ENCODE measurements at regions not wholly inside any gene's neighbourhood (a gene's known extent, or its start where the extent isn't known, plus 50 kb on each side); places are given as distances from the start of the nearest gene placed in this dataset.

DNA sequence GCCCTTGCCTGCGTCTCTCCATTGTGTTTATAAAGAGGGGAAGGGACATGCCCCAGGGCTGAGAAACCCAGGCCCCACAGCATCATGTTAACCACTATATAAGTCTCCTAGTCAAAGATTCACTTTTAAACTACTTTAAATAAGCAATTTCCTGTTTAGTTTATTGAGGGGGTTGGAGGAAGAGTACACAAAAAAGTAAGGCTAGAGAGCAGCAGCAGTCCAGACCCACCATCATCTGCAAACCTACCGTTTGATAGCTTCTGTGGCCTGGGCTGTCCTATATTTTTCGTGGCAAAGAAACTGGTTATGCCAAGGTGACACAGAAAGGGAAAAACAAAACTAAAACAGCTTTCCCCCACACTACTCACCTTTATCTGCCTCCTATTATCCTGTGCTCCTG, 646.1 kb downstream of the IRS1 start:
- DNase-seq: no peak

DNA sequence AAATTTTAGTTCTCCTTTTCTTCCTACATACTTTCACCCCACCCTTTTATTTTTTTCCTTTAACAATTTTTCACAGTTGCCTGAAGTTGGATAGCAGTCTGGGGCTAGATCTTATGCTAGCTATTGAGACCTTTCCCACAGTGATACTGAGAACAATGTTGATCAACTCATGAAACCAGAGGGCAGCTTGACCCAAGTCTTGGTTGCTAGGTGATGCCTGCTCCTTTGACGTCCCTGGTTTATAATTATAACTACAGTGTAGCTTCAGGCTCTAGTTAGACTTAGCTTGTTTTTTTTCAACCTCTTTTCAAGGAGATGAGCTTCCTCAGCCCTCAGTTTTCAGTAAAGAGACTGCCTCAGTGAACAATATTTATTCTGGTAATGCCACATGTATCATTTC, 648.5 kb downstream of the IRS1 start:
- DNase-seq: no peak

DNA sequence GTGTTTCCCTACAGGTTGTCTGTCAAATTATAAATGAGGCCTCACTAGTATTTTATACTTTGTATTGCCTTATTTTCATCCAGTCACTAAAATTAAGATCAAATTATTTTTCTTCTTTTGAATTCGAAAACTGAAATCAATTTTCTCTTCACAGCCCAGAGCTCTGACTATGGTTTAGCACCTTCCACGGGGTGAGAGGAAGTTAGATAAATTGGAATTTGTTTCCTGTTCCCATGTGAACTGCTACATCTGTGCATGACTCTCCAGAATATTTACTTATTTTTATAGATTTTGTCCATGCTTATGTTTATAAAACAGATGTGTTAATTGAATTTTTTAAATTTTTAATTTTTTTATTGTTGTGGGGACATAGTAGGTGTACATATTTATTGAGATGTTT, 656.5 kb downstream of the IRS1 start:
- DNase-seq: no peak

DNA sequence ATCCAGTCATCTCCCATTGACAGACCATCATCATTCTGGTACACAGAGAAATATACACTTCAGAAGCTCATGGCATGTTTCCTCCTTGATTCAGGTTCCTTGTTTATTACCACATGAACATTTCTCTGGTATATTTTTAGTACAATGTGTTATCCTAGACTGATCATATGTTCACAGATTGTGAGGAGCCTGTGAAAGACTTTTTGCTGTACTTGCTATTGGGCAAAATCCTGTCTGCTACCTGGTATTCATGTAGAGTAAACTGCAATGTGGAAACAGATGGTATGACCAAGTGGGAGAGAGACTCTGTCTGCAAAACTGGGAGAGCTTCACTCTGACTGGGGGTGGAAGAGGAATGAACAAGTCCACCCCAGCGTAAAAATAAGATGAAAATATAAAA, 657.2 kb downstream of the IRS1 start:
- no peak for DNase-seq

DNA sequence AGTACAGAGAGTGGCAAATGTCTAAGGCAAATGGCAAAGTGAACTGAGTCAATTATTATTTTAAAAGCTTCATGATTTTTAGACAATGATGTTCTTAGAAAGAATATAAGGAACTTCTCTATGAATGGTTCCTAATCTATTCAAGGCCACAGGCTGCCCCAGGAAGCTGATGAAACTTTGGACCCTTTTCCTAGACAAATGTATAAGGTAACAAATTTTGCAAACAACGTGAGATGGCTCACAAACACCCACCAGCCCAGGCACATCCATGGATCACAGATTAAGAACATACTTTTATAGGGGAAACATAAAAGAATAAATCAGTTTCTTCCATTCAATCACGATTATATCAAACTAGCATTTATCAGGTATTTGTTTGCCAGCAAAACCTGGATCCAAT, 659.0 kb downstream of the IRS1 start:
- no peak for DNase-seq

DNA sequence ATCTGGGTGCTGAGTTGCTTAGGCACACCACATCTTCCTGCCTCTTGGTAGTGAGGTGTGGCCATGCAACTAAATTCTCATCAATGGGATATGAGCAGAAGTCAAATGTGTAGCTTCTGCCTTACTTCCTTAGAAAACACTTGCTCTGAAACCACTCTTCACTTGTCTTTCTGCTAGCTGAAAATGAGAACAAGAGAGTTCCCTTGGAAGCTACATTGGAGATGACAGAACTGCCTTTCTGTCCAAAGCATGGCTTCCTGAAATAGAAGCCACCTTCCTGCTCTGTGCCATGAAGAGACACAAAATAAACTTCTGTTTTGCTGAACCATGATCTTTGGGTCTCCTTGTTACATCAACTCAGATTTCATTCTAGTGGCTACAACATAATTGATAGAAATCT, 659.9 kb downstream of the IRS1 start:
- no peak for DNase-seq

DNA sequence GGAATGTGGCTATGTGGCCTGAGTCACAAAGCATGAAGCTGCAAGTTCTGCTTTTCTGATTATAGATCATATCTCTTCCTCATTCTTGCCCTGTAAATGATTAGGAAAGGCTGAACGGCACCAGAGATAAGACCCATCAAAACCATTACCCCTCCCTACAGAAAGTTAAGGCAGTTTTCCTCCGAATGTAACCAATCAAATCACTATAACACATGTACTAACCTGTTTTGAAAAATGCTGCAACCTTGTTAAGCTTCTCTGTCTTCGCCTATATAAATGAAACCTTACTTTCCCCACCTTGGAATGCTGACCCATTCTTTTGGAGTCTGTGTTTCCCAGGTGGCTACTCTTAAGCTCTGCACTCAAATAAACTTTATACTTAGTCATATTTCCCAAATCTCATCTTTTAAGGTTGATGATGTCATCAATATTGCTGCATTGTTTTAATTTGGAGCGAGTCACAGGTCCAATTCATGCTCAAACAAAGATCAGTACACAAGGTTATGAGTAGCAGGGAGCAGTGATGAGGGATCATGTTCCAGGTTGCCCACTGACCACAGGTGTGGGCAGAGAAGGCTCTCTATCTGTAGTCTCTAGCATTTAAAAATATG, 662.3 kb downstream of the IRS1 start:
- DNase-seq: no peak

DNA sequence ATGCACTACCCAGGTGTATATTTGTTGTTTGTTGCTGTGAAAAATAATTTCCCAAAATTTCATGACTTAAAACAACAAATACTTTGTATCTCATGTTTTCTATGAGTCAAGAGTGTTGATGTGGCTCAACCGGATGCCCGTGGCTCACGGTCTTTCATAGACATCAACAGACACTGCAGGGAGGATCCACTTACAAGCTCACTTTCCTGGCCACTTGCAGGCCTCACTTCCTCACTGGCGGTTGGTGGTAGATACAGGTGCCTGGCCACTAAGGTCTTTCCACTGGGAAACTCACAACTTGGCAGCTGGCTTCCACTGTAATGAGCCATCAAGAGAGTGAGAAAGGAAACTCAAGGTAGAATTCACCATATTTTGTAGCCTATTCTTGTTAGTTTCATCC, 662.9 kb downstream of the IRS1 start:
- no peak for DNase-seq

DNA sequence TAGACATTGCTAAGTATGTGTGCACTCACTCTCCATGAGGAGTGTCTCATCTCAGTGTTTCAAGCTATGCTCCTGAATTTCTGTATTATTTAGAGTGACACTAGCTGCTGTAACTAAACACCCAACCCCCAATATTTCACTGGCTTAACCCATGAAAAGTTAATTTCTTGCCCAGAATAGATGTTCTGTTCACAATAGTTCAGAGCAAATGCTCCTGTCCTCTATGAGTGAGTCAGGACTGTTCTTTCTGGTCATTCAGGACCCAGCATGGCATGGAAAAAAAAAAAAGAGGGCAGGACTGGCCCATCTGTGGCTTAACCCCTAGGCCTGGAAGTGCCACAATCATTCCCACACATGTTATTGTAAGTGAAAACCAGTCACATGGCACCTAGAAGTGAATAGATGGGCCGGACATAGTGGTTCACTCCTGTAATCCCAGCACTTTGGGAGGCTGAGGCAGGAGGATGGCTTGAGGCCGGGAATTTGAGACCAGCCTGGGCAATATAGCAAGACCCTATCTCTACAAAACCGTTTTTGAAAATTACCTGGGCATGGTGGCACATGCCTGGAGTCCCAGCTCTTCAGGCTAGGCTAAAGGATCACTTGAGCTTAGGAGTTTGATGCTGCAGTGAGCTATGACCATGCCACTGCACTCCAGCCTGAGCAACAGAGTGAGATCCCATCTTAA, 663.6 kb downstream of the IRS1 start:
- DNase-seq: no peak

DNA sequence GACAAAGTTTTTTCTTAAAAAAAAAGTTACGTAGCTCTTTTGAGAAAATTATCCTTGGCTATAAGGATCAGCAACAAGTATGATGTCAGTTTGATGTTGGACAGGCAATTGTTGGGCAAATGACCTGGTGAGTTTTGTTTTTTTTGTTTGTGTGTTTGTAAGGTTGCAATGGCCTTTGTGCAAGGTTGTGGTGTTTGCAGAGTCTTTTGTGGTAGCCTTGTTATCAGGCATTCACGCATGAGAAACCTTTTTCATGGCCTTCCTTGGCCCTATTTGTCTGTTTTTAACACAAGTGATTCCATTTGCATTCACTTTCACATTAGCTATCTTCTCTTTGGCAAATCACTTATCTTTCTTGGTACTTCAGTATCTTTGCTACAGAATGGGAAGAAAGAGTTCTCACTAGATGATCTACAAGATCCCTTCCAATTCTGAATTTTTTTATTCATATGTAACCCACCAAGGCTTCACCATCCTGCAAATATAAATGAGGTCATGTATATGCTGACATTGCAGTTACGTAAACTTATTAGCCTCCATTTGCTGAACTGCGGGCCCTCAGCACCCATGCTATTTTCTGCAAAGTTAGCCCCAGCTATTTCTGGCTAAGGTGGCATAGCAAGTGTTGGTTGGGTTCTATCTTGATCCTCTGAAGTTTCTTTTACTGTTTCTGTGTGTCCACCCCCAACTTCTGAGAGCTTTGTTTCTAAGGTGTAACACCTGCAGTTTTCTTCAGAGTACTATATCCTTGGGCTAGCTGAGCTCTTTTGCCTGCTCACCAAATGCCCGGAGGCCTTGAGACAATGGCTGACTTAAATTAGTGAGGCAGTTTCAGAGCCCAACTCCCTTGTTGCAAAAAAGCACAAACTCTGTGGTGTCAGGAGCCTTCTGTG, 667.1 kb downstream of the IRS1 start:
- no peak for DNase-seq

DNA sequence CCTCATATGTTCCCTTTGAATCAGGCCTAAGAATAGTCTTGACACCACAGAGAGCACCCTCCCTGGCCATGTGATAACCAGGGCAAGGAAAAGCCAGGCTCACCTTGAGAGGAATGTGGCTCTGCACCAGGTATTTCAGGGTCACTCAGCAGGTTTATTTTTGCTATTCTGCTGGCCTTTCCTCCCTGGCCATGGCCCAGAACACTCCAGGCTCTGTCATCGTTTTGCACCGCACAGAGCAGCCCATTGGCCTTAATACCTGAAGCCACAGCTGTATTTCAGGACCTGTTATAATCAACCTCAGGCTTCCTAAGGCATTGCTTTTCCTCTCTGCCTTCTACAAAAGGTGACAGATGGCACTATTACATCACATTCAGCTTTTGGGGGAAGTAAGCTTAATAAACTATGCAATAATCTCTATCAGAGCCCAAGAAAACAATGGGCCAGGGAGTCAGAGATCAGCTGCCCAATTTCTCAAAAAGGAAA, 668.3 kb downstream of the IRS1 start:
- no peak for DNase-seq

DNA sequence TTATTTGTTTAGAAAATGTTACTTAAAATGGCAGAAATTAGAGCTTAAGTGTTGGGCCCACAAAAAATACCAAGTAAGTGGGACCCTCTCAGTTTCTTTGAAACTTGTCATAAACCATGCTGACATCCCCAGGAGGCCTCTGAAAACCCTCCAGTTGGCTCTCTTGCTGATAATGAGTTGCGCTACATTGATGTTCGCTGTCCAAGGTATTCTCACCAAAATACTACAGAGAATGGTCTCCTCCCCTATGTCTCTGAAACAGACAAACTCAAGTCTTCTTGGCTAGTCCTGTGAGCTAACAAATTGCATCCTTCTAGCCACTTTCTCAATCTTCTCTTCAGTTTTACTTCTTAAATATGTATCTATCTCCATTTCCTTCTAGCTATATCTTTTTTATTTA, 669.4 kb downstream of the IRS1 start:
- no peak for DNase-seq

DNA sequence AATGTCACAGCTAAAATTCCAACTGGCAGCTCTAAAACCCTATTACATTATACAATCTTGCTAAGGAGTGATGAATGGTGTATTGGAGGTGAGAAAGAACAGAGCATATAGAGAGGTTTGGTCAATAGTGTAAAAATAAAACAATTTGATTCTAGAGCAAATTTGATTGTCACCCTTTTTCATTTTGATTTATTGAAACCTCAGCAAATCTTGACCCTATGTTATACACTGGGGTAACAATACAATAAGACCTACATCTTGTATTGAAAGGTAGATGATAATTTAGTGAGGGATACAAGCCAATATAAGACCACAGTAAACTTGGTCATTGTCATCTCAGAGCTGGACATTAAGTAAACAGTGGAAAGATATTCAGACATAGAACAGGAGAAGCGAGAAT, 671.9 kb downstream of the IRS1 start:
- no peak for DNase-seq

DNA sequence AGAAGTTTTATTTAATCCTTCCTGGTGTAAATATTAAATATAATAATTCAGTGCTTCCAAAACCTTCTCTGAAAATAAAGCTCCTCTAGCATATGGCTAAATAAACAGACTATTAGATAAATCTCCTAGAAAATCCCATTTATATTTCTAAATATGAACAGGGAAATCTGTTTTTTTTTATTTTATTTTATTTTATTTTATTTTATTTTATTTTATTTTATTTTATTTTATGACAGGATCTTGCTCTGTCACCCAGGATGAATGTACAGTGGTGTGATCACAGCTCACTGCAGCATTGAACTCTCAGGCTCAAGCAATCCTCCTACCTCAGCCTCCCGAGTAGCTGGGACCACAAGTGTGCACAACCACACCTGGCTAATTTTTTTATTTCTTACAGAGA, 673.5 kb downstream of the IRS1 start:
- no peak for DNase-seq

DNA sequence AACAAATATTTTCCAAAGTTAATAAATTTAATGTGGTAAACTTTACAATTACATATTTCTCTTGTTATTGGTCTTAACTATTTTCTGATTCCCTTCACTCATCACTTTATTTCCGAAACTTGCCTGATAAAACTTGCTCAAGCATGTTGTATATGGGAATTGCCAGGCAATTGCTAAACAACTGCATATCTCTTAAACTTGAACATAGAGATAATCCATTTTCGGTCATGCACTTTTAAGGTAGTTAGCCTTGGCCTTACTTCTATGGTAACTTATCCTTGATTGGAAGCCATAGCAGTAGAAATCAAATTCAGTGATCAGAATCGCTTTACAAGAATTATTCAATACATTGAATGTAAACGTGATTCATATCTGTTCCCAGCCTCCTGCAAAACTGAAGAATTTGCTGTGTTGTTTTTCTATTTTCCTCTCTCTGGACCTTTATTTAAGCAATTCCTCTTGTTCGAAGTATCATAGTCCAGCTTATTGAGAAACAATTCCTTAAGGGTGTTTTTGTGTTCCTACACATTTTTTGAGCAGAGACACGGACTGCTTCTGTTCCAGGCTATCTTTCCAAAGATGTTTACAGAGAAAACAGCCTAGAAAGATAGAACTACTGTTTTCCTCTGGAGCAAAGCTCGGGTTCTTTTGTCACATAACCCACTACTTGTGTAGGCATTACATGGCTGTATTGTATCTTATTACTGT, 674.3 kb downstream of the IRS1 start:
- no peak for DNase-seq

DNA sequence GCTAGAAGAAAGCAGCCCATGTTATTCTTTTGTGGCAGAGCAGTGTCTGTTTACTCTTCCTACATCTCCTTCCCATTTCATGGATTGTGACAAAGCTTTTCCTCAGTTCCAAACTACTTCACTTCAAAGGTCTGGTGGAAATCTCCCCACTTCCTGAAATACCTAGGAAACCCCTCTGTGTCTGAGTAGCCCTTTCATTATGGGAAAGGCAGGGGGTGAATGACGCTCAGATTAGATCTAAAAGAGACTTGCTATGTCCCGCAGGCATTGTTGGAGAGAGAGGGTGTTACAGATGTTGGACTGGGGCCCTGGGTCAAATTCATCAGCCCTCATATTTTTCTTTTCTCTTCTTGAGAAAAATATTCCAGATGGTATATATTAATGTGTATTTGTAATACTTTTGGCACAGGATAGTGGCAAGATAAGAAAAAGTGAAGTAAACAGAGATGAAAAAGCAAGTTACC, 675.0 kb downstream of the IRS1 start:
- DNase-seq: no peak

DNA sequence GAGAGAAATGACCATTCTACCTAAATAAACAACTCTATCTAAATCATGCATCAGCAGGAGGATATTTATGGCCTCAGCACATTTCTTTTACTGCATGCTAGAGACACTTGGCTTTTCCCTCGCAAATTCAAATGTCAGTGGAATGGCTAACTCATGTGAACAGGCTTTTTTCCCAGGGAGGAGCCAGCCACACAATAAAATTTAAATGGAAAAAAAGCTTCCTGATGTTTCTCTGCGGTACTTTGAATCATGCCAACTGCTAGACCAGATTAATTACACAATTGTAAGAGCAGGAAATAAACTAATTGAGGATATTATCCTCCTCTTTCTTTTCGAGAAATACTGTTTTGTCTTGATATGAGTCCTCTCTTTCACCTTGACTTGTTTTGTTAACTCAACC, 676.3 kb downstream of the IRS1 start:
- no peak for DNase-seq

DNA sequence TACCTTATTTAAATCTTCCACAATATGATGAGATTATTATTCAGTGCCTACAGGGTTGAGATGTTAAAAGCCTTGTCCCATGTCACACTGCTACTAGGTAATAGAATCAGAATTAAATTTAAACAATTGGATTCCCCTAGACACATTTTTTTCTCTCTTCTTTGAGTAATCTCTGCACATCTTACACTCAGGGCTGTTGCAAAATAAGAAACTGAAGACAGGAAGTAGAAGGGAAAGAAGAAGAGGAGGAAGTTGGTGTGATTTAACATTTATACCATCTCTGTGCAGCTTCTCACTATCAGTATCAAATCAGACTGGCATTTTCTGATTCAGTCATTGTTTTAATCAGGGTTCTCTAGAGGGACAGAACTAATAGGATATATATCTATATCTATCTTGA, 677.6 kb downstream of the IRS1 start:
- no peak for DNase-seq

DNA sequence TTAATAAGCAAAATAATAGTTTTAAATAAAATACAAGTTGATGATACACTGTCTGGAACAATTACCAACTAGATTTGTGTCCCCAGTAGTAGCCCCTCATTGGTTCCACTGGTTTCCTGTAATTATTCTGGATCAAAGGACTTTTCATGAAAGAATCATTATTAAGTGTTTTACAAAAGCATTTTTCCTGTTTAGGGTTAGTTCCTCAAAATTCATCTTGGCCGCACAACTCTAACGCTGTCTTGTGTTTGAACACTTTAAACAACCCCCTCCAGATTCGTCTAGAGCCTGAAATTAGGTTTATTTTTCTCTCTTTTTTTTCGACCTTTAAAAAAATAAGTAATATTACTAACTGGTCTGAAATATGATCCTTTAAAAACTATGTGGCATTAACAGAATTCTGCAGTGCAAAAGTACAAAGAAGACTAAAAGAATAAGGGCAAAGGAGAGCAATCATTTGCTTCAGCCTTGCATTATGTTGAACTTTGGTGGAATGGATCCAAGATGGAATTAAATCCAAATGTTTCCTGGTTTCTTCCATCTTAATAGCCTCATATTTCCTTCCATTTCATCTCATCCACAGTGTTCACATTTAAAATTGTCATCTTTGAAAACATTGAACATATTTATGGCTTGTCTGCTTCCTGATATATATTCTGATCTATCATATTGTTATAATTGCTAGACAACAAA, 678.4 kb downstream of the IRS1 start:
- no peak for DNase-seq

DNA sequence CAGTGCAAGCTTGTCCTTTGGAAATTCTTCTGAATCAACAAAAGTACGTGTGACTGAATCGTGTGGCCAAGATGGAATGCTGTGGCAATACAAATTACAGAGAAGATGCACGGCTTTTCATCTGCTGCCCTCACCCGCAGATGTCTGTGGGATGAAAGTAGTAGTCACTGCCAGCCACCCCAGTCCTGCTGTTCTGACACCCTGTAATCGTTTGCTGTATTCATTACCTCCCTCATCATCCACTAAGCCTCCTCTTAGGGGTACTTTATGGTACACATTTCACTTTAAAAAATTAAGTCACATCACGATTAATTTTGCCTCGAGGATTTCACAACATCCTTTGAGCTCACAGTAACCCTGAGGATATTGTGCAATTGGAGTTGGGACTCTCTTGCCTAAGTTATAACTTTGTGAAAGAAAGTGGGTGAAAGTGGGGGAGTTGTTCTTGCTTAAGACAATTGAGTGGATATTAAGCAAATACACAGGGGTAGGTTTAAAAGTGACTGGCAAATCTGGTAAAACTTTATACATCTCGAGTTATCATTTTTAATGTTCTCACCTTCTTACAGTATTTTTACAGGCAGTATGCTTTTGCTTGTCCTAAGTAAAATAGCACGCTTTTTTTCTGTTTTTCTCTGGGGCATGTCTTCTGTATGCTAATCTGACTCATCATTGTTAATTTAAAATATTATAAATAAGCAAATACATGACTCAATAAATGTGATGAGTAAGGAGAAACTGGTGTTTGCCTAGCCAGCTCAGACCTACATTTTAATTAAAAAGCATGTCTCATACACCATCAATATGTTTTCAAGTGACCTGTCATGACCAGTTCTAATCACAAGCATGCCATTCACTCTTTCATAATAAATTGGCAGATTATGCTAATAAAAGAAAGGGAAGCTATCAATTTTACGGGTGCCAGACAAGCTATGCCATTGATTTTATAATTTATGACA, 680.9 kb downstream of the IRS1 start:
- DNase-seq: no peak

DNA sequence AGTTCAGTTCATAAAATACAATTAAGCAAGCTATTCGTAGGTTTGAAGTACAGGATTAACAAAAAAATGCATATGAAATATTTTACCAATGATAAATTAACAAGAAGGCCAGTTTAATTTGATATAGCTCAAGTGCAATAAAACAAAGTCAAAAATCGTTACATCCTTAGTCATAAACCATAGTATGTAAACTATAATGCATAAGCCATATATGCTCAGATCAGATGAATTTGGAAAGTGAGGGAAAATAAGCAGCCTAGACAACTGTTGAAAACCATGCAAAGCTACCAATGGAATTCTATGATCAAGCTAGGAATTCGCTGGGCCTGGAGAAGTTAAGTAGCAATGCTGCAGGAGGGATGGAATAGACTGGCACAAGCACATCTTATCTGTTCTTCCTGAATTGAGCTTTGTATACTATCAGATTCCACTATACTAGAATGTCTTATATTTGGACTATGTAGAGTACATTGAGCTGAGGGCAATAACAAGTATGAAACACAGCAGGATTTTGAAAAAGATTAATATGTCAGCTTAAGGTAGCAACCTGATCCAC, 682.0 kb downstream of the IRS1 start:
- no peak for DNase-seq
